H7 (cell line): ENCODE measurements at regions not wholly inside any gene's neighbourhood (a gene's known extent, or its start where the extent isn't known, plus 50 kb on each side); places are given as distances from the start of the nearest gene placed in this dataset.

Experiments used
- DNase-seq: peaks from one replicate; pipeline ENCODE4 v3.0.0; 2012
- H3K27me3 ChIP-seq: 2 replicates; pipeline ENCODE4 v1.6.0; 2011; ENCODE audit warnings: mild to moderate bottlenecking, low read length; ENCODE audit not compliant: control insufficient read depth, insufficient read depth
- H3K36me3 ChIP-seq: replicated peaks from 2 replicates; pipeline ENCODE4 v1.5.1; 2011; ENCODE audit warnings: low read length; ENCODE audit not compliant: control insufficient read depth, insufficient read depth
- H3K4me3 ChIP-seq: 2 replicates; pipeline ENCODE4 v1.5.1; 2011; ENCODE audit warnings: low read depth, mild to moderate bottlenecking, control low read depth, low read length, moderate library complexity; ENCODE audit not compliant: insufficient read depth

- no peaks in the 10 kb centered on the region for H3K36me3 ChIP-seq
- no peak for DNase-seq
- H3K4me3 ChIP-seq, result no peak overlapping the region
- H3K27me3 ChIP-seq, result no peaks in the 10 kb centered on the region
Measured at GRCh38 chr7:46203926-46204325, 282.9 kb upstream of the IGFBP3 start.

DNA sequence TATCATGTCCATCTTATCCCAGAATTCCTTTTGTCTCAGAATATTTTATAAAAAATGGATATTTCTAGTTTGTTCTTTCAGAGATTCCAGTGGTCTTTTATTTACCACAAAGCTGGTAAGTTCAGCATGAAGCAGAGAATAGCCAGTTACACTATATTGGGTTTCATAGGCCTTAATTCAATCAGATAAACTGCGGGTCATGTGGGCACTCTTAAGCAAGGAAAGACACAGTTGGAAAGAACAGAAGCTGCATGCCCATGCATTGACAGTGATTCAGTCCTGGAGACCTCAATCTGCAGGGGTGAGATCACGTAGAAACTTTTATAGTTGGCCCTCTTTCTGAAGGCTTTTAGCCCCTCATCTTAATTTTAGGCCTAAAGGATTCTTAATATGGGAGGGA is 281.3 kb upstream of the IGFBP3 start:
- Histone ChIP-seq H3K27me3 (no peaks in the 10 kb centered on the region), H3K4me3 (no peak overlapping the region), H3K36me3 (no peaks in the 10 kb centered on the region)
- DNase-seq, result no peak

DNA sequence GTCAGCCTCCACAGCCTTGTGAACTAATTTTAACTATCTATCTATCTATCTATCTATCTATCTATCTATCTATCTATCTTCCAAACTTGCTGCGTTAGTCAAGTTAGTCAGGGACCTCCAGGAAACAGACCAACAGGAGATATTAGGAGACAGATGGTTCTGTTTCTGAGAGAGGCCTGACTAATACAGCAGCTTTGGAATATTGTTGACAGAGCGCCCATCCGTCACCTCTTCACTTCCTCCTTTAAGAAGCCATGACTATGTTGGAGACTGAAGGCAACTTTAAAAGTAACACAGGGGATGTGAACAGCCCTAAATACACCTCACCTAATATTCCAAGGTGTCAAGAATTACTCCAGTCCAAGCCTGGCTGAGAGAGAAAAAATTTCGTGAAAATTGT is 280.9 kb upstream of the IGFBP3 start:
- Histone ChIP-seq H3K27me3 (no peaks in the 10 kb centered on the region), H3K36me3 (no peaks in the 10 kb centered on the region), H3K4me3 (no peak overlapping the region)
- no peak for DNase-seq

- no peak overlapping the region for H3K4me3 ChIP-seq
- no peak for DNase-seq
- no peaks in the 10 kb centered on the region for H3K36me3 ChIP-seq
- H3K27me3 ChIP-seq, result no peaks in the 10 kb centered on the region
Measured at GRCh38 chr7:46198701-46199100, 277.6 kb upstream of the IGFBP3 start.

GRCh38 chr7:46197785-46198540 is 276.9 kb upstream of the IGFBP3 start:
- no peaks in the 10 kb centered on the region for H3K36me3 ChIP-seq
- no peaks in the 10 kb centered on the region for H3K27me3 ChIP-seq
- no peak for DNase-seq
- no peak overlapping the region for H3K4me3 ChIP-seq

DNA sequence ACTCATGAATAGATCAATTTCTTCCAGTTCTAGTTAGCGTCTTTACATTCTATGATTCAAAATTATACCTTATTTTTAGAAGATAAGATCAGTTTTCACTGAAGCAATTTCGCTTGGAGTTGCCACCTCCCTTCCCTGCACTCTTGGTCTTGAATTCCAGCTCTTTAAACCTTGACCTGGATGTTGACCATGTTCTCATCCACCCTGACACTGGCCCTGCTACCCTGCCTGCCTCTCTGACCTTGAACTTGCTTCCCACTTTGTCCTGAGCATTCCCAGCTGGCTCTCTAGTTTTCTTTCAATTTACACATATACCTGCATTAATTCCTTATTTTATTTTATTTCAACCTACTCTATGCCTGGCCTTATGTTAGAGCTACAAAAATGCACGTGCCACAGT is 274.9 kb upstream of the IGFBP3 start:
- no peak for DNase-seq
- no peaks in the 10 kb centered on the region for H3K27me3 ChIP-seq
- H3K4me3 ChIP-seq, result no peak overlapping the region
- no peaks in the 10 kb centered on the region for H3K36me3 ChIP-seq

DNA sequence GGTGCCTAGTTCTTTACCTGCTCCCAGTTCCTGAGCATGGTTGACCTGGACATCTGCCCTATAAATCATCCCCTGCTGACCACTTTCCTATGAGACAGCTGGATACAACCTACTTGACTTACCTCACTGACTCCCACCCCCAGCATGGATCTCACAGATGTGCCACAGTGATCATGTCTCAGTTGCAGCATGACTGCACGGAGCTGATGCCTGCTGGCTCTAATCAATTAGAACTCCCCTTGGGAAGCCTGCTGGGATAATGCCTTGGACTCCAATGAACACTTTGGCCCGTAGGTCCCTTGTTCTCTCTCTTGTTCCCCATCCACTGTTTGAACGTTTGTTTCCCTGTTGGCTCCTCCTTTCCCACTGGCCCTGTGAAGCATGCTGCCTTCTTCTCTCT is 271.2 kb upstream of the IGFBP3 start:
- DNase-seq, result no peak
- Histone ChIP-seq H3K36me3 (no peaks in the 10 kb centered on the region), H3K4me3 (no peak overlapping the region), H3K27me3 (no peaks in the 10 kb centered on the region)

GRCh38 chr7:46191776-46192175 is 270.7 kb upstream of the IGFBP3 start:
- no peak for DNase-seq
- H3K4me3 ChIP-seq, result no peak overlapping the region
- no peaks in the 10 kb centered on the region for H3K27me3 ChIP-seq
- H3K36me3 ChIP-seq, result no peaks in the 10 kb centered on the region

DNA sequence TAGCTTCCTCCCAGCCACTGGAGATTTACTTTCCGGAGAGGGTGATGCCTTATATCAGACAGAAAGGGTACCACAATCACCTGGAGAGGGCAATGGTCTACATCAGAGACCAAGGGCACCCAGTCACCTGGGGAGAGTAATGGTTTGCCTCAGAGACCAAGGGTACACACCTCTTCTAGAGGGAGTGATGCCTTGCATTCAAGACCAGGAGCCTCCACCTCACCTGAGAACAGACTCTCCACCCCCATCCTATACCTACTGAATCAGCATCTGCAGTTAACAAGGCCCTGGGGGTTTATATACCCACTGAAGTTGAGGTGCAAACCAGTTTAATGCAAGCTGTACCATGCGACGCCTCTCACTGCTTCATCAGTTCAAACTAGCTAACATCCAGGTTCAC is 270.2 kb upstream of the IGFBP3 start:
- Histone ChIP-seq H3K27me3 (no peaks in the 10 kb centered on the region), H3K4me3 (no peak overlapping the region), H3K36me3 (no peaks in the 10 kb centered on the region)
- DNase-seq, result no peak

GRCh38 chr7:46189255-46189790 is 268.3 kb upstream of the IGFBP3 start:
- H3K27me3 ChIP-seq, result no peaks in the 10 kb centered on the region
- no peak for DNase-seq

DNA sequence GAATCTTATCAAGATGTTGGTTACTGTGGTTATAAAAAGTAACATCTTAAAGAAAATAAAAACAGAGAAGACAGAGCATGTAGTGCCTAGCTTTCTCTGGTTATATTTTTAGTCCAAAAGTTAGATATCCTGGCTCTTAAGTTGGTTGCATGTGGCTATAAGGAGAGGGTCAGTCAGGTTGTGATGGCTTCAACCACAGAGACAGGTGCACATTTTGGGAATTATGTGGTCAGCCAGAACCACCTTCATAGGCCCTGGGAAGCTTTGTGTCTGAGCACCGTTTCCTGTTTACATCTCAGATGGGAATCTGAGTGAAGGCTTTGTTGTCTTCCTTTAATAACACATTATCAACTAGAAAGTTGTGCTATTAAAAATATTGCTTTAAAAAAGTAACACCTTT is 265.1 kb upstream of the IGFBP3 start:
- Histone ChIP-seq H3K4me3 (no peak overlapping the region), H3K36me3 (no peaks in the 10 kb centered on the region), H3K27me3 (no peaks in the 10 kb centered on the region)
- DNase-seq, result no peak

More at GRCh38 chr7:46189255-46189790, 268.3 kb upstream of the IGFBP3 start:
- H3K4me3 ChIP-seq, result no peak overlapping the region
- H3K36me3 ChIP-seq, result no peaks in the 10 kb centered on the region

DNA sequence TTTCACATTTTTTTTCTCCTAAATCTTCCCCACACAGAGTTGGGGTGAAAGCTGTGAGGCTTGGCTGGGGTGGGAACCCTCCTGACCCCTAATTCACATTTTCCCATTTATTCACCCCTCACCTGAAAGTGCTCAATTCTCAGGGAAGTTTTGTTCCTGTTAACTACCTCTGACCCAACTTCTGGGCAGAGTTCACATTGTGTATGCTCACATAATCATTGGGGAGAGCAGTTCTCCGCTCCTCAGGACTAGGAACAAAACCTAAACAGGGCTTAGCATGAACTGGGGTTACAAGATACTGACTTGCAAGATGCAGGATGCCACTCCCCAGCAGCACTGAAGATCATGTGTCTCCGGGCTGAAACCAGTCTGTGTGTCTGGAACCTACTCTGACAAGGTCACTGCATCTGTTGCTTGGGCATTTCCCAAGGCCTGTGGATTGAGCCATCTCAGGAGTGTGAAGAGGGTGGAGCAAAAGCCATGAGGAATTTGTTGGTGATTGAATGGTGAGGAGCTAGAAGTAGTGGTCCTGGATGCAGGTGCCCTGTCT is 258.1 kb upstream of the IGFBP3 start:
- Histone ChIP-seq H3K27me3 (no peaks in the 10 kb centered on the region), H3K4me3 (no peak overlapping the region), H3K36me3 (no peaks in the 10 kb centered on the region)
- DNase-seq, result no peak

GRCh38 chr7:46178661-46179060 is 257.6 kb upstream of the IGFBP3 start:
- H3K4me3 ChIP-seq, result no peak overlapping the region
- DNase-seq, result no peak
- H3K27me3 ChIP-seq, result no peaks in the 10 kb centered on the region
- no peaks in the 10 kb centered on the region for H3K36me3 ChIP-seq

- no peak for DNase-seq
- H3K36me3 ChIP-seq, result no peaks in the 10 kb centered on the region
Measured at GRCh38 chr7:46177821-46178220, 256.7 kb upstream of the IGFBP3 start.

DNA sequence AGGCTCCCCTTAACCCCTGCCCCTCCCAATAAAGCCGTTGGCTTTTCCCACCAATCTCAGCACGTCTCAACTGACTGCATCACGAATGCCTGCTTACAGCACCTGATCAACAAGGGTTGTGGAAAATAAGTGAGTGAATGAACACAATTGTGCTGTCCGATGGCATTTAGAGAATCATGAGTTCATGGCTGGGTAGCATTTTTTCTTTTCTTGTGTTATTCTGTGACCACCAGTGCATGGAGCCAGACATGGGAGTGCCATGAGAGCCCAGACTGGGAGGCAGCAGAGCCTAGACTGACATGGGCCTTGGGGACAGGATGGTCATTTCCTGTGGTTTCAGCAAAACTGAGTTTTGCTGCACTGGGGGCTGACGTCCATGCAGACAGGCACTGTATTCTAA is 254.1 kb upstream of the IGFBP3 start:
- no peaks in the 10 kb centered on the region for H3K27me3 ChIP-seq
- DNase-seq, result no peak
- H3K36me3 ChIP-seq, result no peaks in the 10 kb centered on the region
- no peak overlapping the region for H3K4me3 ChIP-seq

More at GRCh38 chr7:46177821-46178220, 256.7 kb upstream of the IGFBP3 start:
- H3K27me3 ChIP-seq, result no peaks in the 10 kb centered on the region
- no peak overlapping the region for H3K4me3 ChIP-seq
